Astrocyte of the cerebellum (primary cell): ENCODE measurements at regions not wholly inside any gene's neighbourhood (a gene's known extent, or its start where the extent isn't known, plus 50 kb on each side); places are given as distances from the start of the nearest gene placed in this dataset.

Experiments
- DNase-seq: peaks from one replicate; pipeline ENCODE4 v3.0.0-alpha.2; 2011; ENCODE audit warnings: low read depth
- H3K4me3 ChIP-seq: 2 replicates; pipeline ENCODE4 v1.5.1; 2011; ENCODE audit warnings: mild to moderate bottlenecking, low read depth, low read length, moderate library complexity
- in situ Hi-C: cut with HindIII; loops from 2 replicates; pipeline ENCODE4 v1.10.0; 2017; ENCODE audit warnings: low sequenced_read_pairs
- TF ChIP-seq, protein P1 (sequence below): IDR thresholded peaks from 2 replicates; pipeline ENCODE4 v1.5.1; 2012; ENCODE audit warnings: low read length, low read depth, moderate library complexity, mild to moderate bottlenecking; ENCODE audit errors: missing control alignments

DNA sequence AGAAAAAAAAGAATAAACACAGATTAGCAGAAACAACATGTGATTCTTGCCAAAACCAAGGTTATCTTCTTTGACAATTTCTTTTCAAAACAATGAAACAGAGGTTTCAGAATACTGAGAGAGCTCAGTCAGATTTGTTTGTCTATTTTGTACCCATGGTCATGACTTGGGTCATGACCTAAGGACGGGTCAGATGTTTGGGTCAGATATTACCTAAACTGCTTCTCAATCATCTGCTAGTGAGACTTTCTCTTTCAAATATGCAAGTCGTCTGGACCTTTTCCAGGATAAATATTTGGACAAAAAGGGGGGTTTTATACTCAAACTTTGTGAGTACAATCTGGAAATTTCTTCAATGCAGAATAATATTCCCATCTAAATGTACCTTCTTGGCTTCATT, 148.3 kb upstream of the USP38 start:
- no peak for DNase-seq
- TF ChIP-seq, protein P1, sequence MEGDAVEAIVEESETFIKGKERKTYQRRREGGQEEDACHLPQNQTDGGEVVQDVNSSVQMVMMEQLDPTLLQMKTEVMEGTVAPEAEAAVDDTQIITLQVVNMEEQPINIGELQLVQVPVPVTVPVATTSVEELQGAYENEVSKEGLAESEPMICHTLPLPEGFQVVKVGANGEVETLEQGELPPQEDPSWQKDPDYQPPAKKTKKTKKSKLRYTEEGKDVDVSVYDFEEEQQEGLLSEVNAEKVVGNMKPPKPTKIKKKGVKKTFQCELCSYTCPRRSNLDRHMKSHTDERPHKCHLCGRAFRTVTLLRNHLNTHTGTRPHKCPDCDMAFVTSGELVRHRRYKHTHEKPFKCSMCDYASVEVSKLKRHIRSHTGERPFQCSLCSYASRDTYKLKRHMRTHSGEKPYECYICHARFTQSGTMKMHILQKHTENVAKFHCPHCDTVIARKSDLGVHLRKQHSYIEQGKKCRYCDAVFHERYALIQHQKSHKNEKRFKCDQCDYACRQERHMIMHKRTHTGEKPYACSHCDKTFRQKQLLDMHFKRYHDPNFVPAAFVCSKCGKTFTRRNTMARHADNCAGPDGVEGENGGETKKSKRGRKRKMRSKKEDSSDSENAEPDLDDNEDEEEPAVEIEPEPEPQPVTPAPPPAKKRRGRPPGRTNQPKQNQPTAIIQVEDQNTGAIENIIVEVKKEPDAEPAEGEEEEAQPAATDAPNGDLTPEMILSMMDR, result no peak
- in situ Hi-C loops, result no loop called here
- H3K4me3 ChIP-seq, result no peak overlapping the region

DNA sequence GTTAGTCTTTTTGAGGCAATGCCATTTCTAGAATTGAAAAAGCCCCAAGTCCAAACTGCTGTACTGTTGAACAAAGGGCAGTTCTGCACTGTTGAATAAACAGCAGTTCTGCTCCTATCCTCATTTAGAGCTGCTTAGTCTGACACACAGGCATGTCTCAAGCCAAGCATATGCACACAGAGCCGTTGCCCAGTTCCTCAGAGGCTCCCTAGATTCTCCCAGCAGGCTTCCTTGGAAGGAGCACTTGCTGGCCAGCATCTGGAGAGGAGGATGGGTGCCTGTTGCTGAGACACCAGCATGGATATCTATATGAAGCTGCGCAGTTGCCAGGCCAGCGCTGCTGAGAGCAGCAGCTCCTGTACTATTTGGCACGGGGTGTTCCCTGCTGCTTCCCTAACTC, 138.3 kb upstream of the USP38 start:
- in situ Hi-C loops, result no loop called here
- TF ChIP-seq, protein P1, result no peak
- H3K4me3 ChIP-seq, result no peak overlapping the region
- no peak for DNase-seq

DNA sequence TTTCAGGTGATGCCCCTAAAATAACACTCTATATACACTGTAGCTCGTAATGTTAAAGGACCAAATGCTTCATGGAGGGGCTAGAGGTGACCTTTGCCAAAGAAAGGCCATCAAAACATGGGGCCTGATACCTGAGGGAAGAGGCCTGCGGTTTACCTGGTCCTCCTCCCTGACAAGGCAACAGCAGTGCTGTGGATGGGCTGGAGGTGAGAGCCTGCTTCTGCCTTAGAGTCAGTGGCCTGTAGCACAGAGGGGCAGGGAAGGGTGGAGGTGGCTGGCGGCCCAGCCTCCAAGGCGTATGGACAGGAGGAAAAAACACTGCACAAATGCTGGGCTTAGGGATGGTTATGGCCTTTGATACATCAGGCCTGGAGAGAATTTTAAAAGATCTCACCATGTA, 137.8 kb upstream of the USP38 start:
- in situ Hi-C loops, result no loop called here
- H3K4me3 ChIP-seq, result no peak overlapping the region
- DNase-seq, result no peak
- TF ChIP-seq, protein P1, result no peak

DNA sequence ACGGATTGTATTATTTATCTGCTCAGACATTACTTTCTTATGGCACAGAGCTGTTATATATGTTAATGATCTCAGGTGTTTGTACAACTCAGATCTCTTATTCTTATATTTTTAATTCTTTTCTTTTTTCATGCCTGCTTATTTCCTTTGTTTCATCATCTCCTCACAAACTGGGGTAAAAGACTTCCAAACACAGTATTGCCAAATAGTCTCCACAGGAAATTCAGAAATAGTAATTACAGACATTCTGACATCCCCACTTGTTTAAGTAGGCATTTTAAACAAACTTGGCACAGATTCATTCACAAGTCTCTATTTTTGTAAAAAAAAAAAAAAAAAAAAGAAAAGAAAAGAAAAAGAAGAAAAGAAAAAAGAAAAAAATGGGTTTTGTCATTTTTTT, 129.7 kb upstream of the USP38 start:
- TF ChIP-seq, protein P1, result no peak
- H3K4me3 ChIP-seq, result no peak overlapping the region
- DNase-seq, result no peak
- in situ Hi-C loops, result no loop called here

DNA sequence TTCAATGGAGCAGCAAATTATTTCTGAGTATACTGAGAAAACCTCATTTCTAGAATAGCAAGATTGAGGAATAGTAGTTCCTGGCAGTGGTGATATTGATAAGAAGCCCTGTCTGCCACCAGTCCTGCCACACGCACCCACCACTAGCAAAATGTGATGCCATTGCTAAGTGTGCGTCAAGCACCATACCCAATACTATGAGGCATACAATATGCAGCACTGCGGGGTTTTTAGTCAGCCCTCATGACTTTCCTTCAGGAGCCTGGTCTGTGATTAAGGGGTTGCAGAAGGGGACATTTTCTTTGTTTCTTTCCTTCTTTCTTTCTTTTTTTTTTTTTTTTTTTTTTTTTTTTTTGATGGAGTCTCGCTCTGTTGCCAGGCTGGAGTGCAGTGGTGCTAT, 128.7 kb upstream of the USP38 start:
- H3K4me3 ChIP-seq, result no peak overlapping the region
- in situ Hi-C loops, result no loop called here
- no peak for DNase-seq
- TF ChIP-seq, protein P1, result no peak

DNA sequence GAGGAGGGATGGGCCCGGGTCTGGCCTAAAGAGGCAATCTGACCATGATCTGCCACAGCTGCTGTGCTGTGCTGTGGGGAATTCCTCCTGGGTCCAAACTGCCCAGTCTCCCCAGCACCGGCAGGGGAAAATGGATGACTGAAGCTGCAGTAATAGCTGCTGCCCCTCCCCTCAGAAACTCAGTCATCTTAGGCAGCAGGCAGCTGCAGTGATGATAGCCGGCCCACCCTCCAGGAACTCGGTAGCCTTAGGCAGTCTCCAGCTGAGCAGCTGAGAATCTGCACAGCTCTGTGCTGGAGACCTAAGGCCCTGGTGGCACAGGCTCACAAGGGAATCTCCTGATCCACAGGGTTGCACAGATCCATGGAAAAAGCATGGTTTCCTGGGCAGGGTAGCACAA, 113.4 kb upstream of the USP38 start:
- TF ChIP-seq, protein P1, result no peak
- no peak overlapping the region for H3K4me3 ChIP-seq
- DNase-seq, result no peak
- in situ Hi-C loops, result no loop called here

DNA sequence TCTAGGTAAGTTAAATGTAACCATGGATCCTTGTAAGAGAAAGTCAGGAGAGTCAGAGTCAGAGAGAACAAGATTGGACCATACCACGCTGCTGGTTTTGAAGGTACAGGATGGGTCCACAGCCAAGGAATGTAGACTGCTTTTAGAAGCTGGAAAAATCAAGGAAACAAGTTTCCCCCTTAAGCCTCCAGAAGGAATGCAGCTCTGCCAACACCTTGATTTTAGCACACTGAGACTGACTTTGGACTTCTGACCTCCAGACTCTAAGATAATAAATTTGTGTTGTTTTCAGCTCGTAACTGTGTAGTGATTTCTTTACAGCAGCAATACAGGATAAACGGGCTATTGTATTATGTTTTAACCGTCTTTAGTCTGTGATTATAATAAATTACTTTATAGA, 108.0 kb upstream of the USP38 start:
- DNase-seq, result no peak
- TF ChIP-seq, protein P1, result no peak
- H3K4me3 ChIP-seq, result no peak overlapping the region
- in situ Hi-C loops, result no loop called here
